Sigmoid colon (tissue), 4 donors: ENCODE measurements at regions not wholly inside any gene's neighbourhood (a gene's known extent, or its start where the extent isn't known, plus 50 kb on each side); places are given as distances from the start of the nearest gene placed in this dataset.

ENCODE experiments used
- CTCF ChIP-seq, 4 experiments: fragments of 450-650 bp in 3 of 4; fragments of 200-600 bp in 1 of 4; IDR thresholded peaks; one replicate each; pipeline ENCODE4 v1.5.1; 2016 to 2019; ENCODE audit warnings: antibody characterized with exemption in 4 of 4, mild to moderate bottlenecking in 3 of 4, moderate library complexity in 2 of 4
- POLR2AphosphoS5 ChIP-seq, 4 donors: sonication (generic); formaldehyde crosslinking; IDR thresholded peaks; one replicate each; pipeline ENCODE4 v1.6.1; 2017; ENCODE audit warnings: antibody characterized with exemption in 4 of 4

- TF ChIP-seq CTCF (IDR thresholded peaks at IDR 0.05) (no peak), POLR2AphosphoS5 (IDR thresholded peaks at IDR 0.05) (no peak)
Observed at GRCh38 chr5:161598686-161599085, 52.2 kb upstream of the GABRB2 start.
